A549 (cell line): ENCODE measurements at regions not wholly inside any gene's neighbourhood (a gene's known extent, or its start where the extent isn't known, plus 50 kb on each side); places are given as distances from the start of the nearest gene placed in this dataset.
"Not testable (repeated sequence)": the region's sequence is repeated elsewhere in the genome, so short reads cannot be mapped to it uniquely, and the experiment has no call there.

Experiments
- ATAC-seq, 2 experiments: fragments of 200-7000 bp in 1 of 2; fragments of >200 bp in 1 of 2; cut with Nextera tagmentation in 1 of 2; cut with Tn5 transposase in 1 of 2; 3 replicates each; pipeline versions ENCODE4 v1.8.0 to v1.9.1; 2018 to 2020; ENCODE audit warnings: mild to moderate bottlenecking in 1 of 2, moderate library complexity in 1 of 2
- CTCF ChIA-PET: fragments of 300-600 bp; sonication (Branson Sonifier 250); formaldehyde crosslinking; extraction: SDS; loops from one replicate; lab custom pipeline; 2021; ENCODE audit warnings: antibody characterized with exemption, inconsistent platforms; lab: Yijun Ruan, JAX
- POLR2A ChIA-PET: fragments of 350-600 bp; formaldehyde crosslinking; extraction: SDS; loops from one replicate; lab custom pipeline; 2021; ENCODE audit warnings: antibody characterized with exemption, inconsistent platforms; lab: Yijun Ruan, JAX
- DNase-seq, 2 experiments: peaks; one replicate each; pipeline versions ENCODE4 v3.0.0 to v3.0.0-alpha.2; 2011 to 2016; ENCODE audit warnings: low read depth in 1 of 2, low spot score in 1 of 2
- FAIRE-seq: peaks from 2 replicates; lab custom pipeline; 2011; peaks lifted over from hg19 to GRCh38; lab: Jason Lieb, UNC
- H3K27ac ChIP-seq, 2 experiments: fragments of >200 bp; sonication (Bioruptor Twin); formaldehyde crosslinking; 3 replicates each; pipeline ENCODE4 v1.5.1; 2016 to 2017
- H3K4me1 ChIP-seq: fragments of >200 bp; sonication (Bioruptor Twin); formaldehyde crosslinking; 3 replicates; pipeline ENCODE4 v1.6.1; 2016
- H3K4me2 ChIP-seq: fragments of >200 bp; sonication (Bioruptor Twin); formaldehyde crosslinking; 3 replicates; pipeline ENCODE4 v1.6.1; 2016
- H3K4me3 ChIP-seq: fragments of >200 bp; sonication (Bioruptor Twin); formaldehyde crosslinking; 3 replicates; pipeline ENCODE4 v1.5.1; 2016
- H3K9me3 ChIP-seq: fragments of >200 bp; sonication (Bioruptor Twin); formaldehyde crosslinking; 3 replicates; pipeline ENCODE4 v1.6.1; 2016
- BHLHE40 ChIP-seq: IDR thresholded peaks from 2 replicates; pipeline ENCODE4 v1.6.1; 2012; ENCODE audit warnings: low read depth, low read length, inconsistent platforms
- CBX8 ChIP-seq: fragments of 200-600 bp; sonication (generic); IDR thresholded peaks from 2 replicates; pipeline ENCODE4 v1.6.1; 2016
- CEBPB ChIP-seq, 2 experiments: fragments of >200 bp in 1 of 2; sonication (Bioruptor Twin) in 1 of 2; formaldehyde crosslinking in 1 of 2; IDR thresholded peaks; 2 replicates each; pipeline ENCODE4 v1.6.1; 2012 to 2016
- EHF ChIP-seq: fragments of 250-450 bp; sonication (Bioruptor Pico); IDR thresholded peaks from 2 replicates; pipeline ENCODE4 v1.5.0; 2020; ENCODE audit warnings: mild to moderate bottlenecking
- EHMT2 ChIP-seq: fragments of 200-600 bp; sonication (generic); IDR thresholded peaks from 2 replicates; pipeline ENCODE4 v1.6.1; 2016; ENCODE audit warnings: antibody characterized with exemption, low read depth, mild to moderate bottlenecking, moderate library complexity
- ESRRA ChIP-seq: fragments of 150-350 bp; IDR thresholded peaks from 2 replicates; pipeline ENCODE4 v1.6.1; 2014; ENCODE audit warnings: mild to moderate bottlenecking, low read length, borderline replicate concordance
- HDAC2 ChIP-seq: fragments of 200-600 bp; sonication (generic); IDR thresholded peaks from 2 replicates; pipeline ENCODE4 v1.6.1; 2016
- HOXB13 ChIP-seq: fragments of 250-450 bp; sonication (Bioruptor Pico); IDR thresholded peaks from 2 replicates; pipeline ENCODE4 v1.5.0; 2020; ENCODE audit warnings: low read depth, mild to moderate bottlenecking, moderate library complexity
- JUNB ChIP-seq: fragments of >200 bp; sonication (Bioruptor Twin); formaldehyde crosslinking; IDR thresholded peaks from 2 replicates; pipeline ENCODE4 v1.6.1; 2016
- MAZ ChIP-seq: fragments of 150-350 bp; IDR thresholded peaks from 2 replicates; pipeline ENCODE4 v1.6.1; 2014; ENCODE audit warnings: antibody characterized with exemption, low read depth, low read length, borderline replicate concordance
- NFE2L2 ChIP-seq: fragments of 150-350 bp; conservative IDR thresholded peaks from 2 replicates; pipeline ENCODE4 v1.6.1; 2014; ENCODE audit warnings: low read length
- NR3C1 ChIP-seq: fragments of >200 bp; sonication (Bioruptor Twin); formaldehyde crosslinking; IDR thresholded peaks from 3 replicates; pipeline ENCODE4 v1.6.1; 2017
- POLR2A ChIP-seq: IDR thresholded peaks from 2 replicates; pipeline ENCODE4 v1.6.1; 2012; ENCODE audit warnings: mild to moderate bottlenecking, low read length
- RCOR1 ChIP-seq: fragments of 150-350 bp; IDR thresholded peaks from 2 replicates; pipeline ENCODE4 v1.6.1; 2014; ENCODE audit warnings: antibody characterized with exemption, low read length, low read depth
- RFX5 ChIP-seq: fragments of 450-650 bp; IDR thresholded peaks from 2 replicates; pipeline ENCODE4 v1.7.1; 2014; ENCODE audit warnings: antibody characterized with exemption, mild to moderate bottlenecking, moderate library complexity
- TP53 ChIP-seq: fragments of 250-450 bp; sonication (Bioruptor Pico); IDR thresholded peaks from 2 replicates; pipeline ENCODE4 v1.5.0; 2021; ENCODE audit warnings: mild to moderate bottlenecking, moderate library complexity
- ZC3H11A ChIP-seq: fragments of 450-650 bp; IDR thresholded peaks from 2 replicates; pipeline ENCODE4 v1.6.1; 2014; ENCODE audit warnings: antibody characterized with exemption, mild to moderate bottlenecking
- WGBS: methylation state at CpG from one replicate; pipeline ENCODE4 v1.1.6; 2017; ENCODE audit errors: missing lambda C conversion rate; 5-methylcytosine and 5-hydroxymethylcytosine counted together
- TF ChIP-seq, protein P1 (sequence below): IDR thresholded peaks from 2 replicates; pipeline ENCODE4 v1.6.1; 2012
- TF ChIP-seq, protein P2 (sequence below): fragments of 200-600 bp; sonication (generic); IDR thresholded peaks from 2 replicates; pipeline ENCODE4 v1.6.1; 2016; ENCODE audit warnings: antibody characterized with exemption, mild to moderate bottlenecking, moderate library complexity
- TF ChIP-seq, protein P3 (sequence below): fragments of 250-450 bp; sonication (Bioruptor Pico); IDR thresholded peaks from 2 replicates; pipeline ENCODE4 v1.5.0; 2020; ENCODE audit warnings: low read depth, mild to moderate bottlenecking, moderate library complexity
- TF ChIP-seq, protein P4 (sequence below): IDR thresholded peaks from 2 replicates; pipeline ENCODE4 v1.6.1; 2012

DNA sequence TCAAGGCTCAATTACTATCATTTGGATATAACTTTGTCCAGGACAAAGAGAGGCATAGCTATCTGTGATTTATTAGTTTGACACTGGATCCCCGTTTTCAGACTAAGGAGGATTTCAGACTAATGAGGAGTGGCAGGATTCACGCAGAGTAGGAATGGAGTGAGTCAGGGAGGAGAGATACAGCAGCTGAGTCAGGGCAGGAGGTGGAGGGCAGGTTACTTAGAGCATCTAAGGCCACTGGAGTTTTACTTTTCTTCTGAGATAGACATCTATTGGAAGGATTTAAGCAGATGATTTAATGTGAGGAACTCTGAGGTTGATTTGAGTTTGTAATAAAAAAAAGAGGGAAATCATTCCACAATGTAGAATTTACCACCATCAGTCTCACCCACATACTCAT, 110.6 kb downstream of the RPIA start:
- H3K9me3 ChIP-seq, H3K27ac ChIP-seq, CTCF ChIA-PET, FAIRE-seq, H3K4me2 ChIP-seq, POLR2A ChIA-PET, H3K4me3 ChIP-seq, H3K4me1 ChIP-seq, DNase-seq, ATAC-seq: not testable (repeated sequence)
- 2% methylated on average over 2 of the region's 2 CpGs for WGBS

DNA sequence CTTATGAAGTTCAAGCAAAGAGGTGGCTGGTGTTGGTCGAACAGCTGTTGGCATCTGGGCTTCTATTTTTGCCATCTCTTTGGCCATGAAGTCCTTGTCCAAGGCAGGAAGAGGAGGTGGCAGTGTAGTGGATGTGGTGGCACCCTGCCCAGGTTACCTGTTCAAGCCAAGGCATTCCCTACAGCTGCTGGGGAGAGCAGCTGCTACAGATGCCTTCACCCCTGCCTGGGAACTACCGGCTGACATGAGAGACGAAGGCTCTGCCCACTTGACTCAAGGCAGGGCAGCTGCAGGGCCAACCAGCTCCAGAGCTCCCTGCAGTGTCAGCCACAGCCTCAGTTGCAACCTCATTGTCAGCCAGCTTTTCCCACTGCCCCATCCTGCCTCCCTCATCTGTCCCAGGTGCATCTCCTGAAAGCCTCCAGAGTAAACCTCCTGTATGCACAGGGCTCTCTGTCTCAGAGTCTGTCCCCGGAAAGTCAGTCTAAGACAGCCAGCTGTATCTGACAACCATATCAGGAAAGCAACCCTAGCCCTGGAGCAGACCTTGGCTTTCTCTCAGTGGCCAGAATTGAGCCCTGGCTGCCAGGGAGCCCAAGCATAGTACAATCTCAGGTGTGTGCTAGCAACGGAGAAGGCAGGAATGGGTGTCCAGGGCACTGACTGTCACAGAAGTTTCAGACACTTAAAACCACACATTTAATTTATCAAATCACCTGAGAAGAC, 115.9 kb downstream of the RPIA start:
- H3K27ac ChIP-seq: no peak overlapping the region
- no peak for ATAC-seq
- ChIA-PET POLR2A (no interaction called here), CTCF (no interaction called here)
- 15% methylated on average over 5 of the region's 5 CpGs for WGBS
- no peaks in the 10 kb centered on the region for H3K4me1 ChIP-seq
- no peak overlapping the region for H3K4me3 ChIP-seq
- no peak for FAIRE-seq
- no peaks in the 10 kb centered on the region for H3K9me3 ChIP-seq
- no peak overlapping the region for H3K4me2 ChIP-seq
- TF ChIP-seq RFX5 (no peak), RCOR1 (no peak), MAZ (no peak), POLR2A (no peak), CBX8 (no peak), HOXB13 (CRISPR knock-in tag) (no peak), ZC3H11A (no peak), NFE2L2 (no peak)
- TF ChIP-seq, protein P1, sequence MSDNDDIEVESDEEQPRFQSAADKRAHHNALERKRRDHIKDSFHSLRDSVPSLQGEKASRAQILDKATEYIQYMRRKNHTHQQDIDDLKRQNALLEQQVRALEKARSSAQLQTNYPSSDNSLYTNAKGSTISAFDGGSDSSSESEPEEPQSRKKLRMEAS: no peak
- TF ChIP-seq, protein P2, sequence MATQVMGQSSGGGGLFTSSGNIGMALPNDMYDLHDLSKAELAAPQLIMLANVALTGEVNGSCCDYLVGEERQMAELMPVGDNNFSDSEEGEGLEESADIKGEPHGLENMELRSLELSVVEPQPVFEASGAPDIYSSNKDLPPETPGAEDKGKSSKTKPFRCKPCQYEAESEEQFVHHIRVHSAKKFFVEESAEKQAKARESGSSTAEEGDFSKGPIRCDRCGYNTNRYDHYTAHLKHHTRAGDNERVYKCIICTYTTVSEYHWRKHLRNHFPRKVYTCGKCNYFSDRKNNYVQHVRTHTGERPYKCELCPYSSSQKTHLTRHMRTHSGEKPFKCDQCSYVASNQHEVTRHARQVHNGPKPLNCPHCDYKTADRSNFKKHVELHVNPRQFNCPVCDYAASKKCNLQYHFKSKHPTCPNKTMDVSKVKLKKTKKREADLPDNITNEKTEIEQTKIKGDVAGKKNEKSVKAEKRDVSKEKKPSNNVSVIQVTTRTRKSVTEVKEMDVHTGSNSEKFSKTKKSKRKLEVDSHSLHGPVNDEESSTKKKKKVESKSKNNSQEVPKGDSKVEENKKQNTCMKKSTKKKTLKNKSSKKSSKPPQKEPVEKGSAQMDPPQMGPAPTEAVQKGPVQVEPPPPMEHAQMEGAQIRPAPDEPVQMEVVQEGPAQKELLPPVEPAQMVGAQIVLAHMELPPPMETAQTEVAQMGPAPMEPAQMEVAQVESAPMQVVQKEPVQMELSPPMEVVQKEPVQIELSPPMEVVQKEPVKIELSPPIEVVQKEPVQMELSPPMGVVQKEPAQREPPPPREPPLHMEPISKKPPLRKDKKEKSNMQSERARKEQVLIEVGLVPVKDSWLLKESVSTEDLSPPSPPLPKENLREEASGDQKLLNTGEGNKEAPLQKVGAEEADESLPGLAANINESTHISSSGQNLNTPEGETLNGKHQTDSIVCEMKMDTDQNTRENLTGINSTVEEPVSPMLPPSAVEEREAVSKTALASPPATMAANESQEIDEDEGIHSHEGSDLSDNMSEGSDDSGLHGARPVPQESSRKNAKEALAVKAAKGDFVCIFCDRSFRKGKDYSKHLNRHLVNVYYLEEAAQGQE: no peak
- TF ChIP-seq, protein P3, sequence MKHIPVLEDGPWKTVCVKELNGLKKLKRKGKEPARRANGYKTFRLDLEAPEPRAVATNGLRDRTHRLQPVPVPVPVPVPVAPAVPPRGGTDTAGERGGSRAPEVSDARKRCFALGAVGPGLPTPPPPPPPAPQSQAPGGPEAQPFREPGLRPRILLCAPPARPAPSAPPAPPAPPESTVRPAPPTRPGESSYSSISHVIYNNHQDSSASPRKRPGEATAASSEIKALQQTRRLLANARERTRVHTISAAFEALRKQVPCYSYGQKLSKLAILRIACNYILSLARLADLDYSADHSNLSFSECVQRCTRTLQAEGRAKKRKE: no peak
- TF ChIP-seq, protein P4, sequence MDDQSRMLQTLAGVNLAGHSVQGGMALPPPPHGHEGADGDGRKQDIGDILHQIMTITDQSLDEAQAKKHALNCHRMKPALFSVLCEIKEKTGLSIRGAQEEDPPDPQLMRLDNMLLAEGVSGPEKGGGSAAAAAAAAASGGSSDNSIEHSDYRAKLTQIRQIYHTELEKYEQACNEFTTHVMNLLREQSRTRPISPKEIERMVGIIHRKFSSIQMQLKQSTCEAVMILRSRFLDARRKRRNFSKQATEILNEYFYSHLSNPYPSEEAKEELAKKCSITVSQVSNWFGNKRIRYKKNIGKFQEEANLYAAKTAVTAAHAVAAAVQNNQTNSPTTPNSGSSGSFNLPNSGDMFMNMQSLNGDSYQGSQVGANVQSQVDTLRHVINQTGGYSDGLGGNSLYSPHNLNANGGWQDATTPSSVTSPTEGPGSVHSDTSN: no peak
- no peak for DNase-seq

DNA sequence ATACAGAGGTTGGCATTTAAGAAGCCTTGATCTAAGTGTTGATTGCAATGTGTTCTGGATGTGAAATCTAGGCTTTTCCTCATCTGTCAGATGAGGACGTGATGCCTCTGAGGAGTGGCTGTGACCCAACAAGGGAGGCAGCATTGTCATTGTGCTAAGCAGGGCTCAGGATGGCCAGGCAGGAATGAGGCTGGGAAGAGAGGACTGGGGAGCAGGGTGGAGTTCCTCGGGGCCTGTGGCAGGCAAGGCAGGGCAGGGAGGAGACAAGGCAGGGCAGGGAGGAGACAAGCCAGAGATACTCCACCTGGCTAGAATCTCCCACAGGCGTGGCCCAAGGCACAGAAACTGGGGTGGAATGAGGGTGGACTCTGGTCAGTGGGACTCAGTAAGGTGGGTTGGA, 116.6 kb downstream of the RPIA start:
- ATAC-seq: no peak
- ChIA-PET POLR2A (no interaction called here), CTCF (interaction anchor here (1.3 kb wide), 1 partner anchor 69 kb away, joined by 3 read pairs; no protein-coding TSS in a partner anchor)
- Histone ChIP-seq H3K4me2 (no peak overlapping the region), H3K4me1 (no peaks in the 10 kb centered on the region), H3K4me3 (no peak overlapping the region), H3K9me3 (no peaks in the 10 kb centered on the region), H3K27ac (no peak overlapping the region)
- TF ChIP-seq EHF (no peak), HDAC2 (no peak), NR3C1 (no peak), CEBPB (IDR thresholded peaks at IDR 0.05) (no peak), TP53 (CRISPR knock-in tag) (no peak), ESRRA (no peak), EHMT2 (no peak), JUNB (no peak), BHLHE40 (no peak)
- TF ChIP-seq, protein P4: no peak
- FAIRE-seq: no peak
- WGBS: 0% methylated on average over 3 of the region's 3 CpGs
- DNase-seq: no peak
